ENCODE measurements at regions not wholly inside any gene's neighbourhood (a gene's known extent, or its start where the extent isn't known, plus 50 kb on each side); places are given as distances from the start of the nearest gene placed in this dataset.

DNA sequence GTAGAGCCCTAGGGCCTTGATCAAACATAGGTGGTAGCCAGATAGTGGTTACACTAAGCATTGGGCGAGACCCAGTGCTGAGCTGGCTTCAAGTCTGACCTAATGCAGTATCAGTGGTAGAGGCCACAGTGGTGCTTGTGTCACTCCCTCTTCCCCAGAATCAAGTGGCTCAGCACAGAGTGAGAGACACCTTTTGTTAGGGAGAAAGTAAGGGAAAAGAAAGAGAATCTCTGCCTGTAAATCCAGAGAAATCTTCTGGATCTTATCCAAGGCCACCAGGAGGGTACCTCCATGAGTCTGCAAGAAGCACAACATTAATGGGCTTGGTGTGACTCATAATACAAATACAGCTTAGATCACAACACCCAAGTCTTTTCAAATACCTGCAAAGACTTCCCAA, 117.7 kb upstream of the SLC6A14 start:
- TF ChIP-seq EZH2 (IDR thresholded peaks at IDR 0.05) (no peak), POLR2AphosphoS5 (IDR thresholded peaks at IDR 0.05; ENCODE audit: borderline replicate concordance, low read depth, low read length) (no peak)
